GM12878 (cell line): ENCODE measurements at regions not wholly inside any gene's neighbourhood (a gene's known extent, or its start where the extent isn't known, plus 50 kb on each side); places are given as distances from the start of the nearest gene placed in this dataset.

Experiments
- CTCF ChIP-seq, 3 experiments: IDR thresholded peaks in 2 of 3; conservative IDR thresholded peaks in 1 of 3; 2 replicates each; pipeline ENCODE4 v1.5.1; 2011; ENCODE audit warnings: low read depth in 3 of 3, low read length in 3 of 3, mild to moderate bottlenecking in 3 of 3, control low read depth in 2 of 3, moderate library complexity in 2 of 3, inconsistent platforms in 1 of 3, mixed read lengths in 1 of 3; ENCODE audit not compliant: control insufficient read depth in 2 of 3, insufficient read depth in 1 of 3; ENCODE audit errors: extremely low read depth in 1 of 3
- HDAC6 ChIP-seq: fragments of 200-600 bp; sonication (generic); IDR thresholded peaks from one replicate; pipeline ENCODE4 v1.8.0; 2017; ENCODE audit warnings: antibody characterized with exemption; ENCODE audit not compliant: unreplicated experiment

- TF ChIP-seq HDAC6 (no peak), CTCF (IDR thresholded peaks at IDR 0.05 in 2 of 3, conservative IDR thresholded peaks at IDR 0.05 in 1 of 3; ENCODE audit: control insufficient read depth in 2 of 3, extremely low read depth in 1 of 3, insufficient read depth in 1 of 3, low read depth in 3 of 3, low read length in 3 of 3) (no peak)
Measured at GRCh38 chr17:14921936-14922335, 343.2 kb downstream of the PMP22 start.
